A673 (cell line): ENCODE measurements at regions not wholly inside any gene's neighbourhood (a gene's known extent, or its start where the extent isn't known, plus 50 kb on each side); places are given as distances from the start of the nearest gene placed in this dataset.

Experiments
- EZH2 ChIP-seq: fragments of 200-600 bp; sonication (generic); IDR thresholded peaks from 2 replicates; pipeline ENCODE4 v1.6.1; 2017; ENCODE audit warnings: borderline replicate concordance, low read depth, mild to moderate bottlenecking, mixed read lengths, antibody characterized with exemption, low read length; ENCODE audit not compliant: poor library complexity, severe bottlenecking
- TF ChIP-seq, protein P1 (sequence below): fragments of 300-800, 200-600 bp; sonication (generic); conservative IDR thresholded peaks from 2 replicates; pipeline ENCODE4 v1.5.1; 2017; ENCODE audit warnings: low read depth, mild to moderate bottlenecking, antibody characterized with exemption, low read length, moderate library complexity, mixed read lengths

DNA sequence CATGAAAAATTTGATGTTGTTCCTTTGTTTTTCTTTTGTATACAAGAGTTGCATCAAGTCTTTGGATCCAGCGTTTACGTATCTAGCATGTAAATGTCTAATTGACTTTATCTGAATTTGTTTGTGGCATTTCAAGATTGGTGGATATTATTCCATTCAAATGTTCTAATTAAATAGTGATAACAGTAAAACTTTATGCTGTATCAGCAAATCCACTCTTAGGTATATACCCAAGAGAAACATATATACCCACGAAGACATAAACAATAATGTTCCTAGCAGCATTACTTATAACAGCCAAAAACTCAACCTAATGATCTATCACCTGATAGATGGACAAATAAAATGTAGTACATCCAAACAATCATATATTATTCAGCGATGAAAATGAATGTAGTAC, 579.4 kb upstream of the LRATD1 start:
- TF ChIP-seq, protein P1, sequence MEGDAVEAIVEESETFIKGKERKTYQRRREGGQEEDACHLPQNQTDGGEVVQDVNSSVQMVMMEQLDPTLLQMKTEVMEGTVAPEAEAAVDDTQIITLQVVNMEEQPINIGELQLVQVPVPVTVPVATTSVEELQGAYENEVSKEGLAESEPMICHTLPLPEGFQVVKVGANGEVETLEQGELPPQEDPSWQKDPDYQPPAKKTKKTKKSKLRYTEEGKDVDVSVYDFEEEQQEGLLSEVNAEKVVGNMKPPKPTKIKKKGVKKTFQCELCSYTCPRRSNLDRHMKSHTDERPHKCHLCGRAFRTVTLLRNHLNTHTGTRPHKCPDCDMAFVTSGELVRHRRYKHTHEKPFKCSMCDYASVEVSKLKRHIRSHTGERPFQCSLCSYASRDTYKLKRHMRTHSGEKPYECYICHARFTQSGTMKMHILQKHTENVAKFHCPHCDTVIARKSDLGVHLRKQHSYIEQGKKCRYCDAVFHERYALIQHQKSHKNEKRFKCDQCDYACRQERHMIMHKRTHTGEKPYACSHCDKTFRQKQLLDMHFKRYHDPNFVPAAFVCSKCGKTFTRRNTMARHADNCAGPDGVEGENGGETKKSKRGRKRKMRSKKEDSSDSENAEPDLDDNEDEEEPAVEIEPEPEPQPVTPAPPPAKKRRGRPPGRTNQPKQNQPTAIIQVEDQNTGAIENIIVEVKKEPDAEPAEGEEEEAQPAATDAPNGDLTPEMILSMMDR: no peak
- no peak for TF ChIP-seq EZH2
